Esophagus muscularis mucosa (tissue), 4 donors: ENCODE measurements at regions not wholly inside any gene's neighbourhood (a gene's known extent, or its start where the extent isn't known, plus 50 kb on each side); places are given as distances from the start of the nearest gene placed in this dataset.
"Not testable (repeated sequence)": the region's sequence is repeated elsewhere in the genome, so short reads cannot be mapped to it uniquely, and the experiment has no call there.

Experiments used
- DNase-seq: peaks from one replicate; pipeline ENCODE4 v3.0.0-alpha.2; 2017; ENCODE audit errors: extremely low spot score
- H3K27ac ChIP-seq, 4 donors: fragments of 200-600 bp; sonication (generic); replicated peaks in 1 of 4; 1 replicate in 3 of 4; 2 replicates in 1 of 4; pipeline ENCODE4 v1.5.1; 2016 to 2019; ENCODE audit warnings: mild to moderate bottlenecking in 1 of 4
- H3K27me3 ChIP-seq, 4 donors: fragments of 200-600 bp; sonication (generic); one replicate each; pipeline versions ENCODE4 v1.5.1 to v1.6.0; 2016 to 2019
- H3K36me3 ChIP-seq, 4 donors: fragments of 200-600 bp; sonication (generic); one replicate each; pipeline ENCODE4 v1.5.1; 2016 to 2019
- H3K4me1 ChIP-seq, 4 donors: fragments of 200-600 bp; sonication (generic); one replicate each; pipeline ENCODE4 v1.5.1; 2016 to 2019
- H3K4me3 ChIP-seq, 4 donors: fragments of 200-600 bp; sonication (generic); 1 replicate in 2 of 4; 2 replicates in 2 of 4; pipeline ENCODE4 v1.5.1; 2016 to 2019; ENCODE audit warnings: mild to moderate bottlenecking in 4 of 4, moderate library complexity in 1 of 4
- H3K9me3 ChIP-seq, 4 donors: fragments of 200-600 bp; sonication (generic); 1 replicate in 3 of 4; 2 replicates in 1 of 4; pipeline ENCODE4 v1.5.1; 2016 to 2019
- CTCF ChIP-seq, 3 experiments: fragments of 200-600 bp in 2 of 3; fragments of 450-650 bp in 1 of 3; sonication (generic) in 2 of 3; IDR thresholded peaks; one replicate each; pipeline ENCODE4 v1.5.1; 2017 to 2019; ENCODE audit warnings: antibody characterized with exemption in 3 of 3, mild to moderate bottlenecking in 2 of 3, moderate library complexity in 1 of 3
- EP300 ChIP-seq: sonication (generic); formaldehyde crosslinking; IDR thresholded peaks from one replicate; pipeline ENCODE4 v1.6.1; 2017; ENCODE audit warnings: antibody characterized with exemption
- POLR2A ChIP-seq: fragments of 450-650 bp; IDR thresholded peaks from one replicate; pipeline ENCODE4 v1.6.1; 2017; ENCODE audit warnings: antibody characterized with exemption, moderate library complexity, mild to moderate bottlenecking, low read depth
- POLR2AphosphoS5 ChIP-seq, 2 donors: sonication (generic); formaldehyde crosslinking; IDR thresholded peaks; one replicate each; pipeline ENCODE4 v1.6.1; 2017; ENCODE audit warnings: antibody characterized with exemption in 2 of 2
- WGBS: methylation state at CpG from one replicate; pipeline ENCODE4 v1.1.5; 2018; 5-methylcytosine and 5-hydroxymethylcytosine counted together
- intact Hi-C: fragments of 100-400 bp; cut with DNase I; formaldehyde crosslinking; loops from one replicate; pipeline ENCODE4 v1.15.1; 2023

- 91% methylated on average over 2 of the region's 2 CpGs for WGBS
- intact Hi-C loops: no loop called here
- TF ChIP-seq POLR2AphosphoS5 (IDR thresholded peaks at IDR 0.05): no peak
- no peak for TF ChIP-seq EP300
- TF ChIP-seq CTCF (IDR thresholded peaks at IDR 0.05): no peak
- TF ChIP-seq POLR2A: no peak
Measured at GRCh38 chr12:29023436-29024076, 125.5 kb upstream of the FAR2 start.

GRCh38 chr12:29024117-29024516 is 125.0 kb upstream of the FAR2 start:
- intact Hi-C loops: no loop called here
- no peak for DNase-seq
- no peaks in the 10 kb centered on the region for H3K4me1 ChIP-seq
- H3K27ac ChIP-seq: no peak overlapping the region
- 74% methylated on average over 1 of the region's 1 CpG for WGBS
- no peaks in the 10 kb centered on the region for H3K36me3 ChIP-seq
- no peaks in the 10 kb centered on the region for H3K27me3 ChIP-seq
- no peak overlapping the region for H3K4me3 ChIP-seq
- H3K9me3 ChIP-seq: no peaks in the 10 kb centered on the region
- TF ChIP-seq EP300 (no peak), CTCF (IDR thresholded peaks at IDR 0.05) (no peak), POLR2AphosphoS5 (IDR thresholded peaks at IDR 0.05) (no peak), POLR2A (no peak)

More at GRCh38 chr12:29023436-29024076, 125.5 kb upstream of the FAR2 start:
- Histone ChIP-seq H3K36me3 (no peaks in the 10 kb centered on the region), H3K4me3 (no peak overlapping the region), H3K9me3 (no peaks in the 10 kb centered on the region), H3K27me3 (no peaks in the 10 kb centered on the region), H3K27ac (no peak overlapping the region), H3K4me1 (no peaks in the 10 kb centered on the region)
- DNase-seq: no peak

- no peaks in the 10 kb centered on the region for H3K4me1 ChIP-seq
- H3K27ac ChIP-seq: no peak overlapping the region
- intact Hi-C loops: no loop called here
- 90% methylated on average over 2 of the region's 2 CpGs for WGBS
- no peaks in the 10 kb centered on the region for H3K36me3 ChIP-seq
- no peaks in the 10 kb centered on the region for H3K9me3 ChIP-seq
- no peak overlapping the region for H3K4me3 ChIP-seq
- no peak for TF ChIP-seq POLR2A
- no peak for TF ChIP-seq CTCF (IDR thresholded peaks at IDR 0.05)
- TF ChIP-seq POLR2AphosphoS5 (IDR thresholded peaks at IDR 0.05): no peak
- TF ChIP-seq EP300: no peak
- DNase-seq: no peak
- H3K27me3 ChIP-seq: no peaks in the 10 kb centered on the region
Measured at GRCh38 chr12:29025937-29026336, 123.1 kb upstream of the FAR2 start.

- no peak overlapping the region for H3K27ac ChIP-seq
- H3K4me3 ChIP-seq: no peak overlapping the region
- H3K27me3 ChIP-seq: no peaks in the 10 kb centered on the region
- H3K36me3 ChIP-seq: no peaks in the 10 kb centered on the region
- DNase-seq: no peak
- H3K4me1 ChIP-seq: no peaks in the 10 kb centered on the region
- H3K9me3 ChIP-seq: no peaks in the 10 kb centered on the region
- no peak for TF ChIP-seq CTCF (IDR thresholded peaks at IDR 0.05)
- no peak for TF ChIP-seq POLR2A
- no peak for TF ChIP-seq EP300
- no peak for TF ChIP-seq POLR2AphosphoS5 (IDR thresholded peaks at IDR 0.05)
- intact Hi-C loops: no loop called here
- 65% methylated on average over 4 of the region's 4 CpGs for WGBS
Measured at GRCh38 chr12:29026419-29026818, 122.7 kb upstream of the FAR2 start.

GRCh38 chr12:29029484-29029883 is 119.6 kb upstream of the FAR2 start:
- DNase-seq, intact Hi-C loops, H3K36me3 ChIP-seq, H3K9me3 ChIP-seq, H3K4me1 ChIP-seq, H3K4me3 ChIP-seq, H3K27ac ChIP-seq, H3K27me3 ChIP-seq: not testable (repeated sequence)
- 93% methylated on average over 8 of the region's 8 CpGs for WGBS
